ENCODE measurements at regions not wholly inside any gene's neighbourhood (a gene's known extent, or its start where the extent isn't known, plus 50 kb on each side); places are given as distances from the start of the nearest gene placed in this dataset.
A peak's percentile ranks its signal among the peaks of the same experiment; 100 is the strongest.

- in situ Hi-C loops (cut with HindIII; ENCODE audit: low pct_ligation_motif_present, low sequenced_read_pairs): no loop called here
- H3K36me3 ChIP-seq (replicated peaks): no peaks in the 10 kb centered on the region
- H3K27ac ChIP-seq: peak overlapping the region; percentile 86
- no peak overlapping the region for H3K4me3 ChIP-seq (ENCODE audit: low read depth, low read length)
- peak; percentile 68 for DNase-seq
- H3K27me3 ChIP-seq (replicated peaks): no peaks in the 10 kb centered on the region
- peak; percentile 49 for TF ChIP-seq CTCF (IDR thresholded peaks at IDR 0.05; ENCODE audit: low read depth, low read length, missing control alignments)
Measured at GRCh38 chr6:134437376-134437775, 119.5 kb upstream of the SGK1 start.

GRCh38 chr6:134436950-134437349 is 119.0 kb upstream of the SGK1 start:
- DNase-seq: no peak
- Histone ChIP-seq H3K4me3 (ENCODE audit: low read depth, low read length) (no peak overlapping the region), H3K27me3 (replicated peaks) (no peaks in the 10 kb centered on the region), H3K36me3 (replicated peaks) (no peaks in the 10 kb centered on the region), H3K27ac (peak overlapping the region; percentile 86)
- TF ChIP-seq CTCF (IDR thresholded peaks at IDR 0.05; ENCODE audit: low read depth, low read length, missing control alignments): no peak
- in situ Hi-C loops (cut with HindIII; ENCODE audit: low pct_ligation_motif_present, low sequenced_read_pairs): no loop called here

- Histone ChIP-seq H3K4me3 (ENCODE audit: low read depth, low read length) (peak overlapping the region; percentile 38), H3K27ac (peak overlapping the region; percentile 86), H3K27me3 (replicated peaks) (no peaks in the 10 kb centered on the region), H3K36me3 (replicated peaks) (no peaks in the 10 kb centered on the region)
- peak; percentile 98 for DNase-seq
- TF ChIP-seq CTCF (IDR thresholded peaks at IDR 0.05; ENCODE audit: low read depth, low read length, missing control alignments): no peak
- in situ Hi-C loops (cut with HindIII; ENCODE audit: low pct_ligation_motif_present, low sequenced_read_pairs): no loop called here
Measured at GRCh38 chr6:134436281-134436815, 118.4 kb upstream of the SGK1 start.

DNA sequence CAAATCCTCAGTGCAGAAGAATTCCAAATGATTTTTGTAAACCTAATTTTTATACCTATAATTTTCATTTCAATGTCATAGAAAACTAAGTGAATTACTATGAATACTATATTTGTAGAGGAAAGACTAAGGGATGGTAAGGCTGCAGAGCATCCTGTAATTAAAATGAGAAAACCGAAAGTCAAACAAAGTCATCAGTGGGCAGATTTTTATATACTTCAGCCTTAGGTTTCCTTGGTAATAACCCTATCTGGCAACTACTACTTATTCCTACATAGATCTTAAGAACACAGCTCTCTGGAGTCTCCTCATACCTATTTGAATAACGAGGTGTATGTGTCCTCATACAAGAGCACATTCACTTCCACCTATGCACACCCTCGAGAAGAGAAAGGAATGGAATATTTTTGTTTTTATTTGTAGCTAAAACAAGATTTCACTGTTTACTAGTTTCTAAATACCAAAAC is 117.9 kb upstream of the SGK1 start:
- no peak overlapping the region for H3K4me3 ChIP-seq (ENCODE audit: low read depth, low read length)
- in situ Hi-C loops (cut with HindIII; ENCODE audit: low pct_ligation_motif_present, low sequenced_read_pairs): no loop called here
- H3K27ac ChIP-seq: peak overlapping the region; percentile 86
- no peaks in the 10 kb centered on the region for H3K27me3 ChIP-seq (replicated peaks)
- H3K36me3 ChIP-seq (replicated peaks): no peaks in the 10 kb centered on the region
- no peak for DNase-seq
- no peak for TF ChIP-seq CTCF (IDR thresholded peaks at IDR 0.05; ENCODE audit: low read depth, low read length, missing control alignments)

GRCh38 chr6:134434019-134434942 is 116.4 kb upstream of the SGK1 start:
- in situ Hi-C loops (cut with HindIII; ENCODE audit: low pct_ligation_motif_present, low sequenced_read_pairs): no loop called here
- no peak overlapping the region for H3K27ac ChIP-seq
- TF ChIP-seq CTCF (IDR thresholded peaks at IDR 0.05; ENCODE audit: low read depth, low read length, missing control alignments): no peak
- H3K4me3 ChIP-seq (ENCODE audit: low read depth, low read length): no peak overlapping the region
- no peak for DNase-seq
- no peaks in the 10 kb centered on the region for H3K36me3 ChIP-seq (replicated peaks)
- H3K27me3 ChIP-seq (replicated peaks): no peaks in the 10 kb centered on the region
